Small intestine (tissue), 7 donors: ENCODE measurements at regions not wholly inside any gene's neighbourhood (a gene's known extent, or its start where the extent isn't known, plus 50 kb on each side); places are given as distances from the start of the nearest gene placed in this dataset.

Experiments used
- DNase-seq, 2 donors: peaks; one replicate each; pipeline versions ENCODE4 v3.0.0 to v3.0.0-alpha.2; 2013
- FAIRE-seq: peaks from 2 replicates; lab custom pipeline; 2012; peaks lifted over from hg19 to GRCh38; lab: Jason Lieb, UNC
- H3K27ac ChIP-seq, 3 donors: one replicate each; pipeline ENCODE4 v1.5.1; 2013; ENCODE audit warnings: low read length in 2 of 3, mild to moderate bottlenecking in 2 of 3, control low read depth in 1 of 3, inconsistent platforms in 1 of 3, low read depth in 1 of 3, moderate library complexity in 1 of 3
- H3K27me3 ChIP-seq, 3 donors: one replicate each; pipeline ENCODE4 v1.6.1; 2013; ENCODE audit warnings: low read length in 3 of 3, inconsistent platforms in 1 of 3; ENCODE audit not compliant: control insufficient read depth in 3 of 3, insufficient read depth in 3 of 3
- H3K36me3 ChIP-seq, 3 donors: one replicate each; pipeline ENCODE4 v1.6.1; 2013; ENCODE audit warnings: low read length in 3 of 3, inconsistent platforms in 1 of 3, low read depth in 1 of 3, mild to moderate bottlenecking in 1 of 3, moderate library complexity in 1 of 3; ENCODE audit not compliant: control insufficient read depth in 3 of 3, insufficient read depth in 2 of 3
- H3K4me1 ChIP-seq, 3 donors: one replicate each; pipeline ENCODE4 v1.6.1; 2013; ENCODE audit warnings: low read length in 2 of 3, inconsistent platforms in 1 of 3, low read depth in 1 of 3, mild to moderate bottlenecking in 1 of 3, moderate library complexity in 1 of 3; ENCODE audit not compliant: control insufficient read depth in 3 of 3, insufficient read depth in 2 of 3
- H3K4me3 ChIP-seq, 3 donors: one replicate each; pipeline ENCODE4 v1.5.1; 2013; ENCODE audit warnings: low read length in 3 of 3, control low read depth in 1 of 3, inconsistent platforms in 1 of 3, low read depth in 1 of 3, mild to moderate bottlenecking in 1 of 3, moderate library complexity in 1 of 3
- H3K9me3 ChIP-seq, 2 donors: one replicate each; pipeline ENCODE4 v1.6.1; 2013; ENCODE audit warnings: low read depth in 1 of 2, low read length in 1 of 2; ENCODE audit not compliant: control insufficient read depth in 2 of 2, insufficient read depth in 1 of 2
- WGBS, 3 donors: extraction: QIAGEN DNeasy Blood & Tissue Kit; methylation state at CpG; one replicate each; pipeline ENCODE4 v1.1.7; 2013; 5-methylcytosine and 5-hydroxymethylcytosine counted together
- donor health status: healthy with polysubstance abuse.
- donor health status: control.
- donor health status: control.
- donor health status: Bipolar disorder and iron deficiency.
- donor health status: healthy.

DNA sequence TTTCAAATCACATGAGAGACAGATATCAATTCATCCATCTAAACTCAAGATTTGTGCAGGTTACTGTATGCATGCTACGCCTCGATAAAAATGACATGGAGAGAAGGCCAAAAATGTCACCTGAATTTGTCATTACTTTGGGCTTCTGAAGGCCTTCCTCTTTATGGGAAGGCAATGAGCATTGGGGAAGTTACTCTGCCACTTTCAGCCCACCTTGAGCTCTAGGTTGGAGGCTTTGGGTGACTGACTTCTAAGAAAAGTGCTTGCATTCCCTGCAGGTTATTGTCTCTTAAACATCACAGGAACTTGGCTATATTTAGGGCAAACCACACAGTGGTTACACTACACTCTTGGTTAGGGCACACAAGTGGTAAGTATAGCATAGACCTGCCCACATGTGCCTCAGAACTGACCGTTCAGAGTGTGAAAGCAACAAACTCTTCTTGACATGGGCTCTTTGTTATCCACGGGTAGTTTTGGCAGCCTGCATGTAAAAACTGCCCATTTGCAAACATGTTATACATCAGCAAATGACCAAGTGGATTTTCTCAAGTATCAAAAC is 169.5 kb downstream of the ZNF608 start:
- Histone ChIP-seq H3K4me1 (peaks cover 0 to 11% (median 0%) of the 10 kb centered on the region in 3 donors), H3K27me3 (no peaks in the 10 kb centered on the region), H3K27ac (no peak overlapping the region), H3K36me3 (no peaks in the 10 kb centered on the region), H3K9me3 (no peaks in the 10 kb centered on the region), H3K4me3 (no peak overlapping the region)
- 73 to 86% (median 74%) methylated on average over 4 of the region's 4 CpGs for WGBS, 3 donors
- DNase-seq (no peak), FAIRE-seq (no peak)

- H3K9me3 ChIP-seq, result no peaks in the 10 kb centered on the region
- H3K36me3 ChIP-seq, result no peaks in the 10 kb centered on the region
- peaks cover 0 to 3% (median 0%) of the 10 kb centered on the region in 3 donors for H3K4me1 ChIP-seq
- H3K4me3 ChIP-seq, result no peak overlapping the region
- WGBS, 3 donors, result 90 to 92% (median 91%) methylated on average over 7 of the region's 7 CpGs
- no peak overlapping the region for H3K27ac ChIP-seq
- no peak for DNase-seq
- H3K27me3 ChIP-seq, result no peaks in the 10 kb centered on the region
- no peak for FAIRE-seq
Measured at GRCh38 chr5:124575725-124576124, 170.7 kb downstream of the ZNF608 start.

GRCh38 chr5:124574521-124575436 is 171.7 kb downstream of the ZNF608 start:
- FAIRE-seq (no peak), DNase-seq (no peak)
- no peak overlapping the region for H3K27ac ChIP-seq
- WGBS, 3 donors, result 91 to 93% (median 93%) methylated on average over 7 of the region's 7 CpGs
- no peaks in the 10 kb centered on the region for H3K9me3 ChIP-seq
- H3K27me3 ChIP-seq, result no peaks in the 10 kb centered on the region
- H3K36me3 ChIP-seq, result no peaks in the 10 kb centered on the region
- no peaks in the 10 kb centered on the region for H3K4me1 ChIP-seq
- H3K4me3 ChIP-seq, result no peak overlapping the region

GRCh38 chr5:124572971-124573370 is 173.5 kb downstream of the ZNF608 start:
- no peak for FAIRE-seq
- Histone ChIP-seq H3K36me3 (no peaks in the 10 kb centered on the region), H3K9me3 (no peaks in the 10 kb centered on the region), H3K4me3 (no peak overlapping the region), H3K4me1 (no peaks in the 10 kb centered on the region), H3K27ac (no peak overlapping the region), H3K27me3 (no peaks in the 10 kb centered on the region)
- no peak for DNase-seq
- WGBS, 3 donors, result 75 to 90% (median 81%) methylated on average over 5 of the region's 5 CpGs

DNA sequence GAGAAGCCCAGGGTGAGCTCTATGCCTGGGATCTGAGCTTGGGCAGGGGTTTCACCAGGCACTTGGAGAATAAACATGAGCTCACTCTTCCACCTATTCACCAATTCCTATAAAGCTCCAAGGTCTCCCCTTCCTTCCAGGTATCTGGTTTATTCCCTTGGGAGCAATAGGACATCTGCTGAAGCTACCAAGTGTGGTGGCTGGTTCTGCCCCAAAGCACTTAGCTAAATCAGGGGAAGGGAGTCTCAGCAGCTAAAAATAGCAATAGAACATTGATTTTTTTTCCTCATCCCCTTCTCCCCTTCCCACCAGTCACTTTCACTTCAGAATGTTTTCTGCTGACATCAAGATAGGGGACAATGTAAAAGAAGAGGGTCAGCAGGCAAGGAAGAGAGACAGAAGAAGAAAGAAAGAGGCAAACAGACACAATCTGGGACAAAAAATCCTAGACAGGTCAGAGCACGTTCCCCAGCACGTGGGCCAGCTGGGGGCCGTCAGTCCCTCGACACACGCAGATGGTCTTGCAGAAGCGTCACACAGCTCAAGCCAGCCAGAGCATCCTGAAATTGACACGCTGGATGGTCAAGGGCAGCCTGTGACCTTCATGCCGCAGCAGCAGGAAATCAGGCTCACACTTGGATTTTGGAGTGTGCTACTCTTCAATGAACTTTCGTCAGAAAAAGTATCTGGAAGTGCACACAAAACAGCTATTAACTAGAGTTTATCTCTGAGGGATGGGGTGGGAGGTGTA is 176.0 kb downstream of the ZNF608 start:
- FAIRE-seq (no peak), DNase-seq (no peak)
- Histone ChIP-seq H3K27me3 (no peaks in the 10 kb centered on the region), H3K27ac (no peak overlapping the region), H3K4me1 (no peaks in the 10 kb centered on the region), H3K9me3 (no peaks in the 10 kb centered on the region), H3K36me3 (no peaks in the 10 kb centered on the region), H3K4me3 (no peak overlapping the region)
- WGBS, 3 donors, result 51 to 73% (median 68%) methylated on average over 9 of the region's 9 CpGs

- Histone ChIP-seq H3K36me3 (no peaks in the 10 kb centered on the region), H3K4me3 (no peak overlapping the region), H3K27ac (no peak overlapping the region), H3K9me3 (no peaks in the 10 kb centered on the region), H3K4me1 (no peaks in the 10 kb centered on the region), H3K27me3 (no peaks in the 10 kb centered on the region)
- FAIRE-seq, result no peak
- WGBS, 3 donors, result 80 to 92% (median 90%) methylated on average over 7 of the region's 7 CpGs
- no peak for DNase-seq
Measured at GRCh38 chr5:124566875-124567450, 179.5 kb downstream of the ZNF608 start.

GRCh38 chr5:124561451-124561850 is 185.0 kb downstream of the ZNF608 start:
- Histone ChIP-seq H3K4me3 (no peak overlapping the region), H3K4me1 (no peaks in the 10 kb centered on the region), H3K9me3 (no peaks in the 10 kb centered on the region), H3K27ac (no peak overlapping the region), H3K27me3 (no peaks in the 10 kb centered on the region), H3K36me3 (no peaks in the 10 kb centered on the region)
- WGBS, 3 donors, result 91 to 96% (median 96%) methylated on average over 2 of the region's 2 CpGs
- no peak for FAIRE-seq
- DNase-seq, result no peak

GRCh38 chr5:124560370-124560769 is 186.1 kb downstream of the ZNF608 start:
- 72 to 83% (median 77%) methylated on average over 3 of the region's 3 CpGs for WGBS, 3 donors
- Histone ChIP-seq H3K27me3 (no peaks in the 10 kb centered on the region), H3K9me3 (no peaks in the 10 kb centered on the region), H3K27ac (no peak overlapping the region), H3K4me3 (no peak overlapping the region), H3K36me3 (no peaks in the 10 kb centered on the region), H3K4me1 (no peaks in the 10 kb centered on the region)
- FAIRE-seq (no peak), DNase-seq (no peak)
